PC-3 (cell line): ENCODE measurements at regions not wholly inside any gene's neighbourhood (a gene's known extent, or its start where the extent isn't known, plus 50 kb on each side); places are given as distances from the start of the nearest gene placed in this dataset.

Source experiments
- ATAC-seq: fragments of 200-7000 bp; cut with Tn5 transposase; 2 replicates; pipeline ENCODE4 v1.9.1; 2020; ENCODE audit warnings: mild to moderate bottlenecking, moderate library complexity
- BruUV-seq: library from RNA; stranded (reverse); fragments of 400-500 nt; replicated peaks from 2 replicates; lab custom pipeline; 2021; lab: Mats Ljungman, UMichigan
- CTCF ChIA-PET: fragments of 300-600 bp; sonication (Branson Sonifier 250); formaldehyde crosslinking; loops from one replicate; lab custom pipeline; 2022; ENCODE audit warnings: antibody characterized with exemption; lab: Charles Lee
- POLR2A ChIA-PET: fragments of 300-600 bp; sonication (Branson Sonifier 250); formaldehyde crosslinking; loops from one replicate; lab custom pipeline; 2022; ENCODE audit warnings: antibody characterized with exemption; ENCODE audit not compliant: unreplicated experiment; lab: Charles Lee
- DNase-seq: peaks from one replicate; pipeline ENCODE4 v3.0.0-alpha.2; 2015
- H2AFZ ChIP-seq: fragments of 300-600 bp; sonication (generic); 2 replicates; pipeline ENCODE4 v1.6.0; 2016; ENCODE audit warnings: antibody characterized with exemption, low read length
- H3F3A ChIP-seq: fragments of 300-600 bp; sonication (generic); one replicate; pipeline ENCODE4 v1.6.0; 2017; ENCODE audit warnings: antibody characterized with exemption, low read length, control low read depth, mild to moderate bottlenecking; ENCODE audit not compliant: unreplicated experiment
- H3K27ac ChIP-seq: fragments of 300-600 bp; sonication (generic); 2 replicates; pipeline ENCODE4 v1.5.1; 2016; ENCODE audit warnings: mild to moderate bottlenecking, low read length
- H3K27me3 ChIP-seq: fragments of 300-600 bp; sonication (generic); 2 replicates; pipeline ENCODE4 v1.6.1; 2016; ENCODE audit warnings: low read length, mixed read lengths
- H3K36me3 ChIP-seq: fragments of 300-600 bp; sonication (generic); 2 replicates; pipeline ENCODE4 v1.6.1; 2016; ENCODE audit warnings: low read depth, mixed run types, low read length, mixed read lengths
- H3K4me1 ChIP-seq: fragments of 300-600 bp; sonication (generic); 2 replicates; pipeline ENCODE4 v1.5.1; 2016; ENCODE audit warnings: low read length; ENCODE audit not compliant: insufficient read depth
- H3K4me2 ChIP-seq: fragments of 300-600 bp; sonication (generic); 2 replicates; pipeline ENCODE4 v1.6.0; 2016; ENCODE audit warnings: low read length
- H3K4me3 ChIP-seq: fragments of 300-600 bp; sonication (generic); 2 replicates; pipeline ENCODE4 v1.5.1; 2016; ENCODE audit warnings: mild to moderate bottlenecking, low read length, mixed read lengths
- H3K79me2 ChIP-seq: fragments of 300-600 bp; sonication (generic); 2 replicates; pipeline ENCODE4 v1.6.1; 2017; ENCODE audit warnings: low read length, mixed read lengths
- H3K9ac ChIP-seq: fragments of 300-600 bp; sonication (generic); 2 replicates; pipeline ENCODE4 v1.6.0; 2016; ENCODE audit warnings: mild to moderate bottlenecking, low read length
- H3K9me2 ChIP-seq: fragments of 300-600 bp; sonication (generic); replicated peaks from 2 replicates; pipeline ENCODE4 v1.6.1; 2016; ENCODE audit warnings: mixed run types, low read length, mixed read lengths
- H3K9me3 ChIP-seq: fragments of 300-600 bp; sonication (generic); 2 replicates; pipeline ENCODE4 v1.6.1; 2016; ENCODE audit warnings: low read length, mixed read lengths
- H4K20me1 ChIP-seq: fragments of 300-600 bp; sonication (generic); 2 replicates; pipeline ENCODE4 v1.6.1; 2016; ENCODE audit warnings: low read length, mixed read lengths
- EZH2 ChIP-seq: fragments of 300-600 bp; sonication (generic); IDR thresholded peaks from one replicate; pipeline ENCODE4 v1.6.1; 2017; ENCODE audit warnings: antibody characterized with exemption, mild to moderate bottlenecking, low read length; ENCODE audit not compliant: unreplicated experiment
- EZH2phosphoT487 ChIP-seq: fragments of 300-600 bp; sonication (generic); IDR thresholded peaks from 2 replicates; pipeline ENCODE4 v1.6.1; 2018; ENCODE audit warnings: mild to moderate bottlenecking, antibody characterized with exemption, low read length, borderline replicate concordance
- intact Hi-C: fragments of 100-400 bp; cut with micrococcal nuclease; formaldehyde crosslinking; loops from 2 replicates; pipeline ENCODE4 v1.9.0; 2023
- TF ChIP-seq, protein P1 (sequence below): fragments of 300-600 bp; sonication (generic); conservative IDR thresholded peaks from 2 replicates; pipeline ENCODE4 v1.5.1; 2017; ENCODE audit warnings: antibody characterized with exemption, low read depth, mild to moderate bottlenecking, low read length

DNA sequence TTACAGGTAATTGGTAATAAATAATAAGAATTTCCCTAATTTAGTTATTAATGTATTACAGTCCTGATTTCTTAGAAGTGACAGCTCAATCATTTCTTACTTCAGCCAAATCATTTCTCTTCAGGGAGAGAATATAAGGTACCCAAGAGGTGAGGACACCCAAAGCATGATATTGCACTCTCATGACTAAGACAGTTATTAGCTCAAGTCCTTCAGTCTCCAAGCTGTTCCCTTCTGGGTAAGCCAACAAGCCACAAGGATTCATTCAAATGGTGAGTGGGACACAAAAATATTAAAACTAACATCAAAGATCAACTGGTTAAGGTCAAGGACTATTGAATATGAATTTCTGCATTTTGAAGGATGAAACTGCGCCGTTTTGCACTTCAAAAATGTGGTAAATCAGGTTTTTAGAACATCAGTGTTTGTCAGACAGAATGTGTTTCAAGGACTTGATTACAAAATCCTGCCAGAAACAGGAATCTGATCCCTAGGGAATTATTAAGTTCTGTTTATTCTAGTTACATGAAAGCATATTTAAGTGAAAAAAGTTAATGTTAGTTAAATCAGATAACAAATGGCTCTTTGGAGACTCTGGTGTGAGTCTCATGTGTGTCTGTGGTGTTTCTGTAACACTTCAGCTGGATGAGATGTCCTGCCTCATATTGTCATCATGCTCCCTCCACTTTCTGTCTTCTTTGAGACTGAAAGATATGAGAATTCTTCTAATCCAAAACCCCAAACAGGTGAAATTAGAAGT is 101.7 kb upstream of the COL8A1 start:
- H3K9ac ChIP-seq: no peak overlapping the region
- POLR2A ChIA-PET: interaction anchor here (0.7 kb wide), 1 partner anchor 16 kb away, joined by 3 read pairs; no protein-coding TSS in a partner anchor
- peaks cover 11% of the 10 kb centered on the region for H3K4me1 ChIP-seq
- no peak overlapping the region; the same call in 1 of the 2 replicates for H2AFZ ChIP-seq
- H3K9me3 ChIP-seq: no peaks in the 10 kb centered on the region
- no peaks in the 10 kb centered on the region for H3K36me3 ChIP-seq
- H3K4me3 ChIP-seq: no peak overlapping the region
- no TSS peak for BruUV-seq
- TF ChIP-seq EZH2 (no peak), EZH2phosphoT487 (no peak)
- TF ChIP-seq, protein P1, sequence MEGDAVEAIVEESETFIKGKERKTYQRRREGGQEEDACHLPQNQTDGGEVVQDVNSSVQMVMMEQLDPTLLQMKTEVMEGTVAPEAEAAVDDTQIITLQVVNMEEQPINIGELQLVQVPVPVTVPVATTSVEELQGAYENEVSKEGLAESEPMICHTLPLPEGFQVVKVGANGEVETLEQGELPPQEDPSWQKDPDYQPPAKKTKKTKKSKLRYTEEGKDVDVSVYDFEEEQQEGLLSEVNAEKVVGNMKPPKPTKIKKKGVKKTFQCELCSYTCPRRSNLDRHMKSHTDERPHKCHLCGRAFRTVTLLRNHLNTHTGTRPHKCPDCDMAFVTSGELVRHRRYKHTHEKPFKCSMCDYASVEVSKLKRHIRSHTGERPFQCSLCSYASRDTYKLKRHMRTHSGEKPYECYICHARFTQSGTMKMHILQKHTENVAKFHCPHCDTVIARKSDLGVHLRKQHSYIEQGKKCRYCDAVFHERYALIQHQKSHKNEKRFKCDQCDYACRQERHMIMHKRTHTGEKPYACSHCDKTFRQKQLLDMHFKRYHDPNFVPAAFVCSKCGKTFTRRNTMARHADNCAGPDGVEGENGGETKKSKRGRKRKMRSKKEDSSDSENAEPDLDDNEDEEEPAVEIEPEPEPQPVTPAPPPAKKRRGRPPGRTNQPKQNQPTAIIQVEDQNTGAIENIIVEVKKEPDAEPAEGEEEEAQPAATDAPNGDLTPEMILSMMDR: no peak
- H3K4me2 ChIP-seq: no peak overlapping the region
- no peaks in the 10 kb centered on the region for H4K20me1 ChIP-seq
- H3F3A ChIP-seq: no peaks in the 10 kb centered on the region
- intact Hi-C loops: loop anchor here (5.0 kb wide), 1 partner anchor 151 kb away; no protein-coding TSS in a partner anchor
- no peaks in the 10 kb centered on the region for H3K79me2 ChIP-seq
- CTCF ChIA-PET: no interaction called here
- no peak overlapping the region for H3K27ac ChIP-seq
- no peaks in the 10 kb centered on the region for H3K27me3 ChIP-seq
- no peak for DNase-seq
- ATAC-seq: no peak
- no peaks in the 10 kb centered on the region for H3K9me2 ChIP-seq

DNA sequence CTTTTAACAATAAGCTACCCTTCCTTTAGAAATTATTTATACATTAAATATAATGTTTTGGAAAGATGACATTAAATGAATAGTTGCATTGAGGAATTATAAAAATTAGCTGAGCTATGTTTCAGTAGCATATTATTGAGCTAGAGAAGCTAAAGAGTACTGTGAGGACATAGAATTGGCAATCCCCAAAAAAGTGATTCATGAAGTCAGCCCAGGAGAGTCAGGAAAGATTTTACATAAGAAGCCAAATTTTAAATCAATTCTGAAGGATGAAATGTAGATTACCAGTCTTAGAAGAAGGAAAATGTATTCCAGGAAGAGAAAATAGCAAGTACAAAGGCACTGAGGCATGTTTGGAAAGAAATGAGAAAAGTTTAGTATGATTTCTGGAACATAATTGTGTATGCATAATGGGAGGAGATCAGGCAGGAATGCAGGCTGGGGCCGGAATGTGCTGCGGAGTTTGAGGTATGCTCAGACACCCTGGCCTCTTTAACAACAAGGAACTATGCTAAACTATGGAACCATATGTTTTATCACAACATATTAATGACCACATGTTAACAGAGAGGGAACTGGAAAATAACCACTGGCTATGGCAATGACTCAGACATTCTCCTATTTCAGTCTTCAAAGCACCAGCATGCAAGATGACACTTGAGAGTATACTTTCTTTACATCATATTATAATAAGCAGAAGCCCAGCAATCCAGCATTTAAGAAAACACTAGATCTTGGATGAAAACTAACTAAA is 103.3 kb upstream of the COL8A1 start:
- Histone ChIP-seq H3K9me2 (no peaks in the 10 kb centered on the region), H3K27ac (no peak overlapping the region), H3K4me1 (peaks cover 11% of the 10 kb centered on the region), H4K20me1 (no peaks in the 10 kb centered on the region), H3F3A (no peaks in the 10 kb centered on the region), H2AFZ (no peak overlapping the region), H3K9ac (no peak overlapping the region), H3K9me3 (no peaks in the 10 kb centered on the region), H3K4me2 (0 out of 2 replicates have a peak overlapping the region, but pooled peaks have one; percentile 6), H3K27me3 (no peaks in the 10 kb centered on the region), H3K36me3 (no peaks in the 10 kb centered on the region), H3K4me3 (no peak overlapping the region), H3K79me2 (no peaks in the 10 kb centered on the region)
- ATAC-seq (peak; percentile 88), DNase-seq (peak; percentile 71)
- no TSS peak for BruUV-seq
- TF ChIP-seq, protein P1: no peak
- TF ChIP-seq EZH2phosphoT487: no peak
- no peak for TF ChIP-seq EZH2
- ChIA-PET POLR2A (no interaction called here), CTCF (interaction anchor here (0.7 kb wide), 1 partner anchor 217 kb away, joined by 3 read pairs; no protein-coding TSS in a partner anchor)
- intact Hi-C loops: loop anchor here (5.0 kb wide), 1 partner anchor 152 kb away; no protein-coding TSS in a partner anchor
